ENCODE measurements at regions not wholly inside any gene's neighbourhood (a gene's known extent, or its start where the extent isn't known, plus 50 kb on each side); places are given as distances from the start of the nearest gene placed in this dataset.

GRCh38 chr6:92577077-92577719 lies 842.2 kb downstream of the EPHA7 start:
- Histone ChIP-seq H3K27me3 (ENCODE audit: insufficient read depth, poor library complexity, severe bottlenecking) (no peaks in the 10 kb centered on the region), H3K27ac (replicated peaks) (no peak overlapping the region), H3K4me3 (replicated peaks; ENCODE audit: insufficient read depth, low read length) (no peak overlapping the region)
- DNase-seq (ENCODE audit: low read depth in 1 of 2, low spot score in 1 of 2) = no peak
- TF ChIP-seq REST (IDR thresholded peaks at IDR 0.05; ENCODE audit: insufficient replicate concordance, low read depth) (no peak), GABPA (IDR thresholded peaks at IDR 0.05; ENCODE audit: low read depth) (no peak), SPI1 (IDR thresholded peaks at IDR 0.05; ENCODE audit: borderline replicate concordance, low read depth) (no peak), CTCF (IDR thresholded peaks at IDR 0.05; ENCODE audit: insufficient read depth, low read length) (no peak), POLR2AphosphoS5 (IDR thresholded peaks at IDR 0.05; ENCODE audit: low read depth) (no peak)

- no peak for TF ChIP-seq REST (IDR thresholded peaks at IDR 0.05; ENCODE audit: insufficient replicate concordance, low read depth)
- TF ChIP-seq CTCF (IDR thresholded peaks at IDR 0.05; ENCODE audit: insufficient read depth, low read length) = no peak
- no peak for TF ChIP-seq SPI1 (IDR thresholded peaks at IDR 0.05; ENCODE audit: borderline replicate concordance, low read depth)
- Histone ChIP-seq H3K4me3 (replicated peaks; ENCODE audit: insufficient read depth, low read length) (no peak overlapping the region), H3K27ac (replicated peaks) (no peak overlapping the region), H3K27me3 (ENCODE audit: insufficient read depth, poor library complexity, severe bottlenecking) (no peaks in the 10 kb centered on the region)
- DNase-seq (ENCODE audit: low read depth in 1 of 2, low spot score in 1 of 2) = no peak
Observed at GRCh38 chr6:92568541-92568940, 850.8 kb downstream of the EPHA7 start.

GRCh38 chr6:92566632-92567031 lies 852.7 kb downstream of the EPHA7 start:
- TF ChIP-seq GABPA (IDR thresholded peaks at IDR 0.05; ENCODE audit: low read depth) (no peak), SPI1 (IDR thresholded peaks at IDR 0.05; ENCODE audit: borderline replicate concordance, low read depth) (no peak), CTCF (IDR thresholded peaks at IDR 0.05; ENCODE audit: insufficient read depth, low read length) (no peak), POLR2AphosphoS5 (IDR thresholded peaks at IDR 0.05; ENCODE audit: low read depth) (no peak), REST (IDR thresholded peaks at IDR 0.05; ENCODE audit: insufficient replicate concordance, low read depth) (no peak)
- no peaks in the 10 kb centered on the region for H3K27me3 ChIP-seq (ENCODE audit: insufficient read depth, poor library complexity, severe bottlenecking)
- no peak overlapping the region for H3K27ac ChIP-seq (replicated peaks)
- no peak for DNase-seq (ENCODE audit: low read depth in 1 of 2, low spot score in 1 of 2)
- H3K4me3 ChIP-seq (replicated peaks; ENCODE audit: insufficient read depth, low read length) = no peak overlapping the region
